Activated CD4-positive, CD25-positive, alpha-beta regulatory T cell (primary cell): ENCODE measurements at regions not wholly inside any gene's neighbourhood (a gene's known extent, or its start where the extent isn't known, plus 50 kb on each side); places are given as distances from the start of the nearest gene placed in this dataset.

Experiments
- DNase-seq, 4 experiments: peaks; one replicate each; lab custom pipeline; 2025; lab: John Stamatoyannopoulos, UW

- no peak for DNase-seq
Observed at GRCh38 chr9:78563269-78563668, 266.3 kb downstream of the PSAT1 start.

- no peak for DNase-seq
Observed at GRCh38 chr9:78565481-78565880, 268.6 kb downstream of the PSAT1 start.

- no peak for DNase-seq
Observed at GRCh38 chr9:78566521-78566920, 269.6 kb downstream of the PSAT1 start.

- no peak for DNase-seq
Observed at GRCh38 chr9:78566948-78567675, 270.2 kb downstream of the PSAT1 start.

- DNase-seq: no peak
Observed at GRCh38 chr9:78567693-78568092, 270.8 kb downstream of the PSAT1 start.

- no peak for DNase-seq
Observed at GRCh38 chr9:78568774-78569173, 271.8 kb downstream of the PSAT1 start.

GRCh38 chr9:78572266-78572665, 275.3 kb downstream of the PSAT1 start:
- no peak for DNase-seq

- DNase-seq: no peak
Observed at GRCh38 chr9:78573205-78573604, 276.3 kb downstream of the PSAT1 start.

- DNase-seq: no peak
Observed at GRCh38 chr9:78573669-78574068, 276.7 kb downstream of the PSAT1 start.

GRCh38 chr9:78574354-78575045, 277.6 kb downstream of the PSAT1 start:
- no peak for DNase-seq

GRCh38 chr9:78575081-78575480, 278.2 kb downstream of the PSAT1 start:
- DNase-seq: no peak

GRCh38 chr9:78575771-78576170, 278.8 kb downstream of the PSAT1 start:
- DNase-seq: no peak

GRCh38 chr9:78577156-78577906, 280.4 kb downstream of the PSAT1 start:
- DNase-seq: no peak

- no peak for DNase-seq
Observed at GRCh38 chr9:78578072-78578471, 281.1 kb downstream of the PSAT1 start.

GRCh38 chr9:78582821-78583220, 285.9 kb downstream of the PSAT1 start:
- DNase-seq: no peak

- DNase-seq: no peak
Observed at GRCh38 chr9:78584589-78584988, 287.7 kb downstream of the PSAT1 start.

GRCh38 chr9:78585909-78586308, 289.0 kb downstream of the PSAT1 start:
- no peak for DNase-seq

GRCh38 chr9:78590068-78590467, 293.1 kb downstream of the PSAT1 start:
- no peak for DNase-seq

- no peak for DNase-seq
Observed at GRCh38 chr9:78592811-78593210, 295.9 kb downstream of the PSAT1 start.

GRCh38 chr9:78595200-78595945, 298.4 kb downstream of the PSAT1 start:
- no peak for DNase-seq

- no peak for DNase-seq
Observed at GRCh38 chr9:78596346-78596745, 299.4 kb downstream of the PSAT1 start.

- no peak for DNase-seq
Observed at GRCh38 chr9:78598120-78598519, 301.2 kb downstream of the PSAT1 start.
